ENCODE measurements at regions not wholly inside any gene's neighbourhood (a gene's known extent, or its start where the extent isn't known, plus 50 kb on each side); places are given as distances from the start of the nearest gene placed in this dataset.

DNA sequence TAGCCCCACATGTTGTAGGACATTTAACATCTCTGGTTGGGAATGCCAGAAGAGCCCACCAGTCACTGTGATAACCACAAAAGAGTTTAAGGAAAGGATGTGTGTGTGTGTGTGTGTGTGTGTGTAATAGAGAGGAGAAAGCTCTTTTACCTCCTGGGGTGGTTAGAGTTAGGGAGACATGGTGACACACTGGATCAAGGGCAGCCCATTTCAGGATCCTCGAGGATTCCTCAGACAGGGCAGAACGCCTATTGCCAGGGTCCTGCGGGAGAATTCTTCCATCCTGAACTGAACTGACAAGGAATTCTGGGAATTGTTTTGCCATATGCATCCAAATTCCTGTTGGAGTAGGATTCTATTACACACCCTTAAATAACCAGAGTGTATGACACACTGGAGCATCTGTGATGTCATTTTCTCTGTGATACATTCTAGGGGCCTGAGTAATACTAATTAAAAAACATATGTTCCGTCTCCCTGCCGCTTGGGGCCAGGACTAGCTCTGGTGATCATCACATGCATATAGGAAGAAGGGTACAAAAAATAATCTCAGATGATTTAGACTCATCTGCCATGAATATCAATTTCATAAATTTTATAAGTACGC is 156.4 kb upstream of the MMADHC start:
- no peak for TF ChIP-seq EZH2 (IDR thresholded peaks at IDR 0.05; ENCODE audit: insufficient read depth, poor library complexity, severe bottlenecking)
- TF ChIP-seq EZH2phosphoT487 (IDR thresholded peaks at IDR 0.05; ENCODE audit: insufficient read depth, low read depth), result no peak
